Motor neuron (in vitro differentiated cells): ENCODE measurements at regions not wholly inside any gene's neighbourhood (a gene's known extent, or its start where the extent isn't known, plus 50 kb on each side); places are given as distances from the start of the nearest gene placed in this dataset.

Source experiments
- ATAC-seq, 8 experiments: fragments of 200-7000 bp; cut with Tn5 transposase; replicated peaks in 6 of 8; 2 replicates each; pipeline ENCODE4 v1.8.0; 2021; ENCODE audit warnings: mild to moderate bottlenecking in 8 of 8, moderate library complexity in 8 of 8
- H3K27ac ChIP-seq, 2 donors: fragments of 250-450 bp; sonication (Bioruptor Pico); 2 replicates each; pipeline ENCODE4 v1.9.0; 2021; ENCODE audit warnings: antibody characterized with exemption in 2 of 2, mild to moderate bottlenecking in 2 of 2, moderate library complexity in 1 of 2
- H3K4me1 ChIP-seq, 2 donors: fragments of 250-450 bp; sonication (Bioruptor Pico); replicated peaks in 1 of 2; 2 replicates each; pipeline ENCODE4 v1.6.1; 2021; ENCODE audit warnings: antibody characterized with exemption in 2 of 2, mild to moderate bottlenecking in 2 of 2, moderate library complexity in 1 of 2
- H3K4me3 ChIP-seq, 5 donors: fragments of 250-450 bp; sonication (Bioruptor Pico); 2 replicates each; pipeline ENCODE4 v1.9.0; 2021; ENCODE audit warnings: antibody characterized with exemption in 5 of 5, mild to moderate bottlenecking in 5 of 5, moderate library complexity in 4 of 5
- WGBS, 10 experiments: fragments of 450-650 bp; shearing (Covaris generic); methylation state at CpG; one replicate each; pipeline ENCODE4 v1.0.0; 2022; 5-methylcytosine and 5-hydroxymethylcytosine counted together
- in situ Hi-C, 9 experiments: fragments of 400-800 bp; cut with MboI; loops; one replicate each; pipeline ENCODE4 v1.15.0; 2021; ENCODE audit warnings: low sequenced_read_pairs in 9 of 9, low pct_unique_long_range_greater_than_20kb in 2 of 9; ENCODE audit not compliant: unreplicated experiment in 9 of 9

- Histone ChIP-seq H3K27ac (peak overlapping the region in 1 of 2 donors; percentile 12), H3K4me3 (no peak overlapping the region), H3K4me1 (peaks cover 6 to 7% of the 10 kb centered on the region in 2 donors)
- in situ Hi-C loops = no loop called here
- no peak for ATAC-seq
- 6 to 84% (median 42%) methylated on average over 2 of the region's 2 CpGs; no CpG with 5 or more reads in 1 of the 10 experiments for WGBS, 10 experiments
Observed at GRCh38 chr3:174413062-174413912, 445.8 kb upstream of the NAALADL2 start.

DNA sequence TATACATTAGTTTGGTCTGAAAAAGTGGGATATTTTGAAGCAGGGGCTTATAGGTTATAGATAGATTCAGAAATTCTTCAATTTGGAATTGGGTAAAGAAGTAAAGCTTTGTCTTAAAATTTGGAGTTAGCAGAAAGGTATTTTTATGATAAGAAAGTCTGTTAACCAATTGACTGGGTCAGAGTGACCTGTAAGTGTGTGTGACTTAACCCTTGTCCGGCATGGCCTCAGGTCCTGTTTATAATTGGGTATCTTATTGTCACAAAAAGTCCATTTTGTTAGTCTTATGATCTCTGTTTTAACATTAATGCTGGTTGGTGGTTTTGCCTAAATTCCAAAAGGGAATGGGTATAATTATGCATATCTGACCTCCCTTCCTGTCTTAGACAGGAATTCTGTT, 444.2 kb upstream of the NAALADL2 start:
- H3K4me1 ChIP-seq = peaks cover 6 to 7% of the 10 kb centered on the region in 2 donors
- H3K4me3 ChIP-seq = no peak overlapping the region
- no peak for ATAC-seq
- in situ Hi-C loops = no loop called here
- WGBS, 10 experiments = 67 to 100% (median 100%) methylated on average over 1 of the region's 1 CpG; no CpG with 5 or more reads in 1 of the 10 experiments
- H3K27ac ChIP-seq = no peak overlapping the region

GRCh38 chr3:174417573-174417972, 441.6 kb upstream of the NAALADL2 start:
- in situ Hi-C loops = no loop called here
- WGBS, 10 experiments = 40 to 100% (median 89%) methylated on average over 1 to 4 of the region's 4 CpGs; no CpG with 5 or more reads in 3 of the 10 experiments
- no peak overlapping the region for H3K4me3 ChIP-seq
- ATAC-seq = no peak
- H3K27ac ChIP-seq = no peak overlapping the region
- H3K4me1 ChIP-seq = peaks cover 6 to 7% of the 10 kb centered on the region in 2 donors

- Histone ChIP-seq H3K27ac (no peak overlapping the region), H3K4me3 (no peak overlapping the region), H3K4me1 (no peaks in the 10 kb centered on the region)
- 67 to 100% (median 100%) methylated on average over 1 of the region's 1 CpG; no CpG with 5 or more reads in 5 of the 10 experiments for WGBS, 10 experiments
- ATAC-seq = no peak
- in situ Hi-C loops = no loop called here
Observed at GRCh38 chr3:174419216-174419615, 439.9 kb upstream of the NAALADL2 start.

GRCh38 chr3:174423936-174424335, 435.2 kb upstream of the NAALADL2 start:
- no peak for ATAC-seq

GRCh38 chr3:174424656-174425055, 434.5 kb upstream of the NAALADL2 start:
- in situ Hi-C loops = no loop called here
- ATAC-seq = no peak
- WGBS, 10 experiments = 60 to 100% (median 70%) methylated on average over 1 of the region's 1 CpG; no CpG with 5 or more reads in 6 of the 10 experiments
- H3K4me1 ChIP-seq = no peaks in the 10 kb centered on the region
- H3K27ac ChIP-seq = no peak overlapping the region
- no peak overlapping the region for H3K4me3 ChIP-seq

More at GRCh38 chr3:174423936-174424335, 435.2 kb upstream of the NAALADL2 start:
- H3K4me1 ChIP-seq = no peaks in the 10 kb centered on the region
- WGBS, 10 experiments = 40 to 100% (median 89%) methylated on average over 1 to 2 of the region's 2 CpGs; no CpG with 5 or more reads in 1 of the 10 experiments
- H3K27ac ChIP-seq = no peak overlapping the region
- in situ Hi-C loops = no loop called here
- H3K4me3 ChIP-seq = no peak overlapping the region

DNA sequence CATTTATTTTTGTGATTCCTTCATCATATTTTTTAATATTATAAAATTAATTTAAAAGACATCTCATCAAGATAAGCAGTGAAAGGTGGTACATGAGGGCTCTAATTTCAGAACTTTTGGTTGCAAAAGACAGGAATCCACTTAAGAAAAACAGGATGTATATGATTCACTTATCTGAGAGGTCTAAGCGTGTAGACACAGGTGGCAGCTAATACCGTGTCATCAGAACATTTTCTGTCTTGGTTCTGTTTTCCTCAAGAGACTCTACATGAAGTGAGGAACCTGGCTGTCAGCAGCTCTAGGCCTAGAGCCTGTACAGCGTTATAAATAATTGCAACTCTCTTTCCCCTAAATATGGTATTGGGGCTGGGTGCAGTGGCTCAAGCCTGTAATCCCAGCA, 433.7 kb upstream of the NAALADL2 start:
- no peak for ATAC-seq
- WGBS, 10 experiments = 59 to 100% (median 100%) methylated on average over 1 to 3 of the region's 3 CpGs; no CpG with 5 or more reads in 2 of the 10 experiments
- in situ Hi-C loops = no loop called here
- H3K4me1 ChIP-seq = no peaks in the 10 kb centered on the region
- no peak overlapping the region for H3K4me3 ChIP-seq
- H3K27ac ChIP-seq = no peak overlapping the region

- no peak overlapping the region for H3K27ac ChIP-seq
- H3K4me3 ChIP-seq = no peak overlapping the region
- no peak for ATAC-seq
- in situ Hi-C loops = no loop called here
- H3K4me1 ChIP-seq = no peaks in the 10 kb centered on the region
- 50 to 81% (median 66%) methylated on average over 1 to 2 of the region's 2 CpGs; no CpG with 5 or more reads in 6 of the 10 experiments for WGBS, 10 experiments
Observed at GRCh38 chr3:174430986-174431385, 428.1 kb upstream of the NAALADL2 start.

DNA sequence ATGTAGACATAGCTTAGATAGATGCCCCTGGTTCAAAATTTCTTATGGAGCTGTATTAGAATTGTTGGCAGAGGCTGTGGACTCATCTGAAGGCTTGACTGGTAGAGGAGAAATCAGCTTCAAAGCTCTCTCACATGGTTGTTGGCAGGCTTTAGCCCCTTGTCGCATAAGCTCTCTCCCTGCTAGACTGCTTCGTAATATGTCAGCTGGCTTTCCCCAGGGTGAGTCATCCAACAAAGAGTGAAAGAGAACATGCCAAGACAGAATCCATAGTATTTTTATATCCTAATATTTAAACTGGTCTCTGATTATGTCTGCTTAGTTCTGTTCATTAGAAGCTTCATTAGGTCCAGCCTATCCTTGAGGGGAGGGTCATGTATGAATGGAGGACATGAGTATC, 427.4 kb upstream of the NAALADL2 start:
- Histone ChIP-seq H3K4me3 (no peak overlapping the region), H3K4me1 (no peaks in the 10 kb centered on the region), H3K27ac (no peak overlapping the region)
- WGBS, 10 experiments = 60 to 100% (median 100%) methylated on average over 1 to 2 of the region's 2 CpGs; no CpG with 5 or more reads in 5 of the 10 experiments
- ATAC-seq = peak in 1 of 8 experiments; percentile 33
- in situ Hi-C loops = no loop called here

DNA sequence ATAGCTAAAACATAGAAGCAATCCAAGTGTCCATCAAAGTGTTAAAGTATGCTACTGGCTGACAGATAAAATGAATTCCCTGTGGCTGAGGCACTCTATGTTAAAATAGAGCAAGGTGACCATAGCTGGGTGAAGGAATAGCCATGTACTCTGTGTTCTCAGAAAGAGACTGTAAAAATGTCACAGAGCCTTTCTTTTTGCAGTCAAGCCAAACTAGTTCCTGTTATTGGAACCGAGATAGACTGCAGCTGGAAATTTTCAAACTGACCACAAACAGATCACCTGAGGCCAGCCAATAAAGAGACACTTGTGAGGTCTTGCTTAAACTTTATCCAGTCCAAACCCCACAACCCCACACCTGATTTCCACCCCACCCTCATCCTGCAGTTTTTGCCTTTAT, 422.8 kb upstream of the NAALADL2 start:
- Histone ChIP-seq H3K27ac (no peak overlapping the region), H3K4me3 (no peak overlapping the region), H3K4me1 (peaks cover 5 to 6% of the 10 kb centered on the region in 2 donors)
- no peak for ATAC-seq
- WGBS, 10 experiments = 0 to 100% (median 89%) methylated on average over 1 of the region's 1 CpG; no CpG with 5 or more reads in 5 of the 10 experiments
- in situ Hi-C loops = no loop called here

GRCh38 chr3:174438501-174439145, 420.5 kb upstream of the NAALADL2 start:
- Histone ChIP-seq H3K4me1 (peaks cover 14 to 16% of the 10 kb centered on the region in 2 donors), H3K4me3 (no peak overlapping the region), H3K27ac (no peak overlapping the region)
- ATAC-seq = no peak
- WGBS, 10 experiments = 31 to 79% (median 62%) methylated on average over 3 to 5 of the region's 5 CpGs; no CpG with 5 or more reads in 1 of the 10 experiments
- in situ Hi-C loops = no loop called here

DNA sequence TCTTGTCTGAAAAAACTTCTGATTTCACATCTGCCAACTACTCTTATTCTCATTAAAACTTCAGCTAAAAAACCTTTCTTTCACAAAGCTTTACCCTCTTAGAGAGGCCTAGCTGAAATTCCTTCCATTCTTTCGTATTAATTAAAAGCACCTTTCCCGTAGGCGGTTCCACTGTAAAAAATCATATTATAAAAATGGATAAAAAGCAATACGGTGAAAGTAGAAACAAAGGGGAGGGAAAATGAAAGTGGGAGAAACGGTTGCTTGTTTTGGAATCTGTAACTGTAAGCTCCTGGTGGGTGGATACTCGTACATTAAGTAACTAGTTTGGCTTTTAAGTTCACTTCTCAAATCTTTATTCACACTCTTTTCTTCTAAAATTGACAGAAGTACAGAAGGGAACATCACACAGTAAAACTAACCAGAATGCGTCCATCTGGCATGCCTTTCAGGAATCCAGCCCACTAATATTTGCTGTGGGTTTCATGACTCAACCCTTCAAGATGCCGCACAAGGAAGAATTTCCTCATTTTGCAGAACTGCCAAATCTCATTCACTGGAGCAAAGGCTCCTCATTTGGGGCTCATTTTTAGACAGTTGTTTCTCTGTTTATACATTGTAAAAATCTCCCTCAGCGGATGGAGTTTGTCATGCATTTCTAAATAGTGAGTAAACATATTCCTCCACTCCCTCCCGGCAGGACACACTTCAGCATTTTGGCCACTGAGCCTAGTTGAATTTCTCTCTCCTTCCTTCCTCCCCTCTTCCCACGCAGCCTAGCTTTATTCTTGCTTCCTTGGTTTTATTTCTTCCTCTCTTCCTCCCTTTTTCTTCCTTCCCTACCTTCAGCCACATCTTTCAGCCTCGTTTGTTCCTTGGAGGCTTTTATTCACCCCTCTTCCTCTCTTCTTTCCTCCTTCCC, 419.5 kb upstream of the NAALADL2 start:
- H3K4me3 ChIP-seq = peak overlapping the region; percentile 62 to 85 (median 71)
- H3K4me1 ChIP-seq = peaks cover 14 to 16% of the 10 kb centered on the region in 2 donors
- ATAC-seq = peak in 2 of 8 experiments; percentile 7 to 12
- 1 to 45% (median 22%) methylated on average over 6 to 12 of the region's 12 CpGs for WGBS, 10 experiments
- no peak overlapping the region for H3K27ac ChIP-seq
- in situ Hi-C loops = no loop called here
